ENCODE measurements at regions not wholly inside any gene's neighbourhood (a gene's known extent, or its start where the extent isn't known, plus 50 kb on each side); places are given as distances from the start of the nearest gene placed in this dataset.

- TF ChIP-seq, protein P1, sequence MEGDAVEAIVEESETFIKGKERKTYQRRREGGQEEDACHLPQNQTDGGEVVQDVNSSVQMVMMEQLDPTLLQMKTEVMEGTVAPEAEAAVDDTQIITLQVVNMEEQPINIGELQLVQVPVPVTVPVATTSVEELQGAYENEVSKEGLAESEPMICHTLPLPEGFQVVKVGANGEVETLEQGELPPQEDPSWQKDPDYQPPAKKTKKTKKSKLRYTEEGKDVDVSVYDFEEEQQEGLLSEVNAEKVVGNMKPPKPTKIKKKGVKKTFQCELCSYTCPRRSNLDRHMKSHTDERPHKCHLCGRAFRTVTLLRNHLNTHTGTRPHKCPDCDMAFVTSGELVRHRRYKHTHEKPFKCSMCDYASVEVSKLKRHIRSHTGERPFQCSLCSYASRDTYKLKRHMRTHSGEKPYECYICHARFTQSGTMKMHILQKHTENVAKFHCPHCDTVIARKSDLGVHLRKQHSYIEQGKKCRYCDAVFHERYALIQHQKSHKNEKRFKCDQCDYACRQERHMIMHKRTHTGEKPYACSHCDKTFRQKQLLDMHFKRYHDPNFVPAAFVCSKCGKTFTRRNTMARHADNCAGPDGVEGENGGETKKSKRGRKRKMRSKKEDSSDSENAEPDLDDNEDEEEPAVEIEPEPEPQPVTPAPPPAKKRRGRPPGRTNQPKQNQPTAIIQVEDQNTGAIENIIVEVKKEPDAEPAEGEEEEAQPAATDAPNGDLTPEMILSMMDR (CRISPR knock-in tag; IDR thresholded peaks at IDR 0.05), result no peak
- TF ChIP-seq KAT8 (CRISPR knock-in tag; IDR thresholded peaks at IDR 0.05) (no peak), GZF1 (CRISPR knock-in tag; IDR thresholded peaks at IDR 0.05) (no peak), SP1 (IDR thresholded peaks at IDR 0.05) (no peak), SP1 (CRISPR knock-in tag; IDR thresholded peaks at IDR 0.05) (no peak), HOXA7 (CRISPR knock-in tag; IDR thresholded peaks at IDR 0.05) (no peak), IKZF4 (CRISPR knock-in tag; IDR thresholded peaks at IDR 0.05; ENCODE audit: borderline replicate concordance, low read depth, not compliant biosample characterization) (no peak), HDAC6 (IDR thresholded peaks at IDR 0.05; ENCODE audit: low read depth, low read length) (no peak), ZNF777 (CRISPR knock-in tag; IDR thresholded peaks at IDR 0.05) (no peak), ZNF589 (CRISPR knock-in tag; conservative IDR thresholded peaks at IDR 0.05) (no peak), PHF8 (CRISPR knock-in tag; IDR thresholded peaks at IDR 0.05) (no peak), SP4 (CRISPR knock-in tag; IDR thresholded peaks at IDR 0.05) (no peak), ZBTB1 (CRISPR knock-in tag; IDR thresholded peaks at IDR 0.05; ENCODE audit: borderline replicate concordance) (no peak)
These were observed 84.9 kb upstream of the NT5C1B start for GRCh38 chr2:18674309-18674708.
